BLaER1 treated with 17β-estradiol and CSF1 and Interleukin-3, amounts not matched to agents 10 nM and 100 nM (cell line): ENCODE measurements at regions not wholly inside any gene's neighbourhood (a gene's known extent, or its start where the extent isn't known, plus 50 kb on each side); places are given as distances from the start of the nearest gene placed in this dataset.
A peak's percentile ranks its signal among the peaks of the same experiment; 100 is the strongest.

Experiments
- H3K27ac ChIP-seq, 11 experiments: shearing (Covaris generic); formaldehyde crosslinking; 2 replicates each; pipeline ENCODE4 v1.8.1; 2022
- H3K27me3 ChIP-seq, 11 experiments: shearing (Covaris generic); formaldehyde crosslinking; 2 replicates each; pipeline ENCODE4 v1.8.1; 2022
- H3K36me3 ChIP-seq, 11 experiments: shearing (Covaris generic); formaldehyde crosslinking; 2 replicates each; pipeline ENCODE4 v1.8.1; 2022
- H3K4me1 ChIP-seq, 10 experiments: shearing (Covaris generic); formaldehyde crosslinking; 2 replicates each; pipeline ENCODE4 v1.8.1; 2022
- H3K4me2 ChIP-seq, 11 experiments: shearing (Covaris generic); formaldehyde crosslinking; 2 replicates each; pipeline ENCODE4 v1.8.1; 2022
- H3K4me3 ChIP-seq, 10 experiments: shearing (Covaris generic); formaldehyde crosslinking; 2 replicates each; pipeline ENCODE4 v1.8.1; 2022
- H3K9ac ChIP-seq, 11 experiments: shearing (Covaris generic); formaldehyde crosslinking; 2 replicates each; pipeline ENCODE4 v1.8.1; 2022
- H3K9me3 ChIP-seq, 11 experiments: shearing (Covaris generic); formaldehyde crosslinking; replicated peaks in 1 of 11; 2 replicates each; pipeline ENCODE4 v1.8.1; 2022
- H4K20me1 ChIP-seq, 11 experiments: shearing (Covaris generic); formaldehyde crosslinking; 2 replicates each; pipeline ENCODE4 v1.8.1; 2022
- Cebpa-rat ChIP-seq, 11 experiments: shearing (Covaris generic); IDR thresholded peaks; 2 replicates each; pipeline ENCODE4 v1.8.1; 2022

DNA sequence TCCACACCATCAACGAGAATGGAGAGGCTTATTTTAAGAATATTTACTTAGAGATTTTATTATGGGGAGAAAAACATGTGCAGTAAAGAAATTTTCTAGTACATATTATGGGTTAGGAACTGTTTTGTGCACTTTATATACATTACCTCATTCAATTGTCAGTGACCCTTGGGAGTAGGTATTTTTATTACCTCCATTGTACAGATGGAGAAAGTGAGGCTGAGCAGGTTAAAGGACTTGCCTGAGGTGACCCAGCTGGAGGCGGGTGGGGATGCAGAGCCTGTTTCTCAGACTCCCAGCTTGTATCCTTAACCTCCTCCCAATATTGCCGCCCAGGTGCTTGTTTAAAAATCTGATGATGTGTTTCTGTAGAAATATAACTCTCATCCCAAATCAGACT, 356.7 kb downstream of the HRH4 start:
- Histone ChIP-seq H3K36me3 (no peaks in the 10 kb centered on the region), H3K9ac (no peak overlapping the region), H4K20me1 (no peaks in the 10 kb centered on the region), H3K4me3 (no peak overlapping the region), H3K4me2 (no peak overlapping the region), H3K27me3 (no peaks in the 10 kb centered on the region), H3K4me1 (no peaks in the 10 kb centered on the region), H3K27ac (no peak overlapping the region), H3K9me3 (no peaks in the 10 kb centered on the region)
- no peak for TF ChIP-seq Cebpa-rat (IDR thresholded peaks at IDR 0.05)

DNA sequence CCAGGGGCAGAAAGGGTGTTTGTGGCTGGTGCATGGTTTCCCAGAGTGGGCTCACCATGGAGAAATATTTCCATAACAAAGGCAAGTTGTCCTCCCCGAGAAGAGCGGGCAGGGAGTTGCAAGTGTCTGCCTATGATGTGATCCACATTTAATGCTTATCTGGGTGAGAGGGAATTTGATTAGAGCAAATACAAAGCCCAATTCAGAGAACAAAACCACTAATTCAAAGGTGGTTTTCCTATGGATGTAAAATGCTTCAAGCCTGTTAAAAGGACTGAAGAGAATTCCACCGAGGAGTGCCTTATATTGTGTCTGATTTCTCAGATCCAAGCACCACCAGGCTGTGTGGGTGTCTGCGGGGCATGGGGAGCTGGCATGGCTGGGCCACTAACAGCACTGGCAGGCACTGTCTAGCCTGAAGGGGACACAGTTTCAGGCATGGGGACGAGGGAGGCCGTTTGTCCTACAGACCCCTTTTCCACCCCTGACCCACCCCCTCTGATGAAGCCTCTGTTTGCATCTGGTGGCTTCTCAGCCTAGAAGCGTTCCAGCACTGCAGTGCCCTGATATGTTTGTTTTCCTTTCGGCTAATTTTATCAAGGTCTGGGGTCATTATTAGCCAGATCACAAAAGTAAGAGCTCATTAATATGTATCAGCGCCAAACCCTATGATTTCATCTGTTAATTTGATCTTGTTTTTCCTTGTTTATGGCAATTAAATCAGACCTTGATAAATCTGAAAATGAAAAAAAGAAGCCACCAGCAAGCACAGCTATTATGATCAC, 357.3 kb downstream of the HRH4 start:
- no peaks in the 10 kb centered on the region for H3K4me1 ChIP-seq

DNA sequence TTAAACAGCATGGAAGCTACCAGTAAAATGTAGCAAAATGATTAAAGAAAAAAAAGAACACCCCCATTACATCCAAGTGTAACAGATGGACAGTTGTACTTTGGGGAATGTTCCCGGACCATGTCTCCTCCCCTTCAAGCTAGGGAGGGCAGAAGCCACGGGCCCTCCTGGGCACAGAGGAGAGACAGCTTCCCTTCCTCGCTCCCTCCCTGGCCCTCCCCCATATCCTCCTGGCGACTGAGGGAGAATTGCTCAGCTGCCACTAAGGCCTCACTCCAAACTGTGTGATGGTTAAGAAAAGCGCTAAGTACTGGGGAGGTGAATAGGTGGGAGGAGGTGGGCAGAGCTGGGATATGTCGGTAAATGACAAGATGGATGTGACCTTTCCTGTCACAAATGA, 358.0 kb downstream of the HRH4 start:
- Histone ChIP-seq H3K4me1 (no peaks in the 10 kb centered on the region), H3K4me3 (no peak overlapping the region), H3K9me3 (no peaks in the 10 kb centered on the region), H3K27ac (no peak overlapping the region), H3K9ac (no peak overlapping the region), H3K27me3 (no peaks in the 10 kb centered on the region), H3K36me3 (no peaks in the 10 kb centered on the region), H4K20me1 (no peaks in the 10 kb centered on the region), H3K4me2 (no peak overlapping the region)
- no peak for TF ChIP-seq Cebpa-rat (IDR thresholded peaks at IDR 0.05)

More for the DNA sequence above, 357.3 kb downstream of the HRH4 start:
- Histone ChIP-seq H3K27me3 (no peaks in the 10 kb centered on the region), H3K9me3 (no peaks in the 10 kb centered on the region), H3K36me3 (no peaks in the 10 kb centered on the region), H3K4me2 (no peak overlapping the region), H3K27ac (no peak overlapping the region), H4K20me1 (no peaks in the 10 kb centered on the region), H3K4me3 (no peak overlapping the region), H3K9ac (no peak overlapping the region)
- TF ChIP-seq Cebpa-rat (IDR thresholded peaks at IDR 0.05): no peak

DNA sequence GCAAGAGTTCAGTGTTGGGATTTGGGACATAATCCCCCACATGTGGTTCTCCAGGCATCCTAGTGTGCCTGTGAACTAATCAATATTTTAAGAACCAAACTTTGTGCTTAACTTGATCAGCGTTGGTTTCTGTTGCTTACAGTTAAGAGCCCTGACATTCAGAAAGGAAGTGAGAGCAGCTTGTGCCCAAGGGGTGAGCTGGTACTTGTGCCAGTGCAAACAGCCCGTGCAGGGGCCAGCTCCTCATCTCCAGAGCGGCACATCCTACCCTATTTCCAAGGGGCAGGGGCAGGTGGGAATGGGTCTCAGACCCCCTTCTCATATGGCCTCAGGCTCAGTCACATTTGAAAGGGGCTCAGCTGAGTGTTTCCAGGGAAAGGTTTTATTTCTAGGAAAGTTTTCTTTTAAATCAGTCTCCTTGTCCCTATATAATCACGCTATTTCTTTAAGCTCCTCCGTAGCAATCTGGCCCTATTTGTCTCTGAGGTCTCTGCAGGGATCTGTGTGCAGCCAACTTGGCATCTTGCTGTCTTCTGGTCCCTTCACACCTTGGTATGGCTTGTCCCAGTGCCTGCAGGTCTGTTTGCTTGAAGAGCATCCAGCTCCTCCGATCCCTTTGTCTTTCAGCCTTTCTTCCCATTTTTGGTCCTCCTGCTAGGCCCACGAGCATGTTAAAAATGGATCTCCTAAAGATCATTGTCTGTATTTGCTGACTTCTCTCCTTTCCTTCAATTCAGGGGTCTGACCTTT, 358.9 kb downstream of the HRH4 start:
- Histone ChIP-seq H3K4me1 (no peaks in the 10 kb centered on the region), H3K4me2 (no peak overlapping the region), H4K20me1 (no peaks in the 10 kb centered on the region), H3K27me3 (no peaks in the 10 kb centered on the region), H3K4me3 (no peak overlapping the region), H3K27ac (no peak overlapping the region), H3K36me3 (no peaks in the 10 kb centered on the region), H3K9me3 (no peaks in the 10 kb centered on the region), H3K9ac (no peak overlapping the region)
- TF ChIP-seq Cebpa-rat (IDR thresholded peaks at IDR 0.05): no peak

GRCh38 chr18:24825397-24825796, 365.0 kb downstream of the HRH4 start:
- Histone ChIP-seq H3K36me3 (no peaks in the 10 kb centered on the region), H3K27ac (no peak overlapping the region), H4K20me1 (no peaks in the 10 kb centered on the region), H3K27me3 (no peaks in the 10 kb centered on the region), H3K9me3 (no peaks in the 10 kb centered on the region), H3K4me2 (no peak overlapping the region), H3K4me1 (no peaks in the 10 kb centered on the region), H3K4me3 (no peak overlapping the region), H3K9ac (no peak overlapping the region)
- 0 out of 22 replicates have a peak, but pooled peaks of 1 of the 11 experiments have one; percentile 24 for TF ChIP-seq Cebpa-rat (IDR thresholded peaks at IDR 0.05)

DNA sequence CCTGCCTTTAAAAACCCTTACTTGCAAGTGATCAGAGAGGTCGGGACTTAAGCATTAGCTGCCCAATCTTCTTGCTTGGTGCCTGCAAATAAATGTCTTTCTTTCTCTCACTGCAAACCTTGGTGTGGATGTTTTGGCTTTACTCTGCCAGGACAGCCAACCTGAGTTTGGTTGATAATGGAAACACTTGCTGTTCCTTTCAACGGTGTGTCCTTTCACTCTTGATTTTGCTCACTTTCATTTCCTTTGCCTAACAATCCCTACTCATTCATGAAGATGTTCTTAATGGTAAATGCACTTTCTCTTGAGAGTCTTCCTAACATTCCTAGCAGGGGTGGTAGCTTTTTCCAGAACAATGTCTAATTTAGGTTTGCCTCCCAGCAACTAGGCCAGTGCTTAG, 366.2 kb downstream of the HRH4 start:
- no peak overlapping the region for H3K27ac ChIP-seq
- H3K27me3 ChIP-seq: no peaks in the 10 kb centered on the region
- H3K36me3 ChIP-seq: no peaks in the 10 kb centered on the region
- no peak overlapping the region for H3K9ac ChIP-seq
- H4K20me1 ChIP-seq: no peaks in the 10 kb centered on the region
- no peaks in the 10 kb centered on the region for H3K9me3 ChIP-seq
- H3K4me2 ChIP-seq: no peak overlapping the region
- no peaks in the 10 kb centered on the region for H3K4me1 ChIP-seq
- TF ChIP-seq Cebpa-rat (IDR thresholded peaks at IDR 0.05): no peak
- H3K4me3 ChIP-seq: no peak overlapping the region

GRCh38 chr18:24827501-24827900, 367.1 kb downstream of the HRH4 start:
- H3K36me3 ChIP-seq: no peaks in the 10 kb centered on the region
- H3K27me3 ChIP-seq: no peaks in the 10 kb centered on the region
- no peak overlapping the region for H3K27ac ChIP-seq
- H3K9me3 ChIP-seq: no peaks in the 10 kb centered on the region
- no peak for TF ChIP-seq Cebpa-rat (IDR thresholded peaks at IDR 0.05)
- H3K4me2 ChIP-seq: no peak overlapping the region
- H3K4me3 ChIP-seq: no peak overlapping the region
- H3K9ac ChIP-seq: no peak overlapping the region
- H4K20me1 ChIP-seq: no peaks in the 10 kb centered on the region
- no peaks in the 10 kb centered on the region for H3K4me1 ChIP-seq

- Histone ChIP-seq H3K4me1 (no peaks in the 10 kb centered on the region), H3K36me3 (no peaks in the 10 kb centered on the region), H3K9me3 (no peaks in the 10 kb centered on the region), H4K20me1 (no peaks in the 10 kb centered on the region), H3K4me2 (no peak overlapping the region), H3K4me3 (no peak overlapping the region), H3K27me3 (no peaks in the 10 kb centered on the region), H3K27ac (no peak overlapping the region), H3K9ac (no peak overlapping the region)
- TF ChIP-seq Cebpa-rat (IDR thresholded peaks at IDR 0.05): no peak
Measured at GRCh38 chr18:24831081-24831480, 370.6 kb downstream of the HRH4 start.

DNA sequence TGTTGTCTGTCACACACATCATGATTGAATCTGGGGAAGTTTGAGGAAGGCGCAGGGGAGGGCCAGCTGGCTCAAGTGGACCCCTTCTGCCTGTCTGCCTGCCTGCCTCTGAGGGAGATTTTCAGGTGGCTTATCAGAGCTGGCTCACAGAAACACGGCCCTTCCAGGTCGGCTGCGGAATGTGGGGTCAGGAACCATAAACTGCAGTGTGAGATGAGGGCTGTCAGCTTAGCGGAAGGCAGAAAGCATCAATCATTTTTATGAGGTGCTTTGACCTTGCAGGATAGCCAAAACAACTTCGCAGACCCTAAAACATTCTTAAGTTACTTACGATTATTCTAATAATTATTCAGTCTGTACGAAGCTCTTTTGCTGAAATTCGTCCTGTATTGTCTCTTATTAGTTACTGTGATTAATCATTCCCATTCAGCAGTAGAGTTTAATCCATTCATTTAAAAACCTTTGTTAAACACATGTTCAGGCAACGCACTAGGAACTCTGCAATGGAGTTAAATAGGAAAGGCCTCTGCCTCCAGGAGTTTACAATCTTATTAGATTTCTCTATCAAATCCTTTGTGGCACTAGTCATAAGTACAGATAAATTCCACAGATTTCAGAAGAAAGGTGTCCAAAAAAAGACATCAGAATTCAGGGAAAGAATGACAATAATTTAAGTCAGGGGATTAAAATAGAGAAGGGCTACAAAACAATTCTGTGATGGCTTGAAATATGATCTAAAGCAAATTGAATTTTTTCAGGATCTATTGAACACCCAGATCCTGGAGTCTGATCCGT, 371.6 kb downstream of the HRH4 start:
- Histone ChIP-seq H3K9me3 (no peaks in the 10 kb centered on the region), H4K20me1 (no peaks in the 10 kb centered on the region), H3K4me3 (no peak overlapping the region), H3K9ac (no peak overlapping the region), H3K36me3 (no peaks in the 10 kb centered on the region), H3K27me3 (no peaks in the 10 kb centered on the region), H3K4me1 (no peaks in the 10 kb centered on the region), H3K4me2 (no peak overlapping the region), H3K27ac (no peak overlapping the region)
- no peak for TF ChIP-seq Cebpa-rat (IDR thresholded peaks at IDR 0.05)
